ENCODE measurements at regions not wholly inside any gene's neighbourhood (a gene's known extent, or its start where the extent isn't known, plus 50 kb on each side); places are given as distances from the start of the nearest gene placed in this dataset.
"Not testable (repeated sequence)": the region's sequence is repeated elsewhere in the genome, so short reads cannot be mapped to it uniquely, and the experiment has no call there.

DNA sequence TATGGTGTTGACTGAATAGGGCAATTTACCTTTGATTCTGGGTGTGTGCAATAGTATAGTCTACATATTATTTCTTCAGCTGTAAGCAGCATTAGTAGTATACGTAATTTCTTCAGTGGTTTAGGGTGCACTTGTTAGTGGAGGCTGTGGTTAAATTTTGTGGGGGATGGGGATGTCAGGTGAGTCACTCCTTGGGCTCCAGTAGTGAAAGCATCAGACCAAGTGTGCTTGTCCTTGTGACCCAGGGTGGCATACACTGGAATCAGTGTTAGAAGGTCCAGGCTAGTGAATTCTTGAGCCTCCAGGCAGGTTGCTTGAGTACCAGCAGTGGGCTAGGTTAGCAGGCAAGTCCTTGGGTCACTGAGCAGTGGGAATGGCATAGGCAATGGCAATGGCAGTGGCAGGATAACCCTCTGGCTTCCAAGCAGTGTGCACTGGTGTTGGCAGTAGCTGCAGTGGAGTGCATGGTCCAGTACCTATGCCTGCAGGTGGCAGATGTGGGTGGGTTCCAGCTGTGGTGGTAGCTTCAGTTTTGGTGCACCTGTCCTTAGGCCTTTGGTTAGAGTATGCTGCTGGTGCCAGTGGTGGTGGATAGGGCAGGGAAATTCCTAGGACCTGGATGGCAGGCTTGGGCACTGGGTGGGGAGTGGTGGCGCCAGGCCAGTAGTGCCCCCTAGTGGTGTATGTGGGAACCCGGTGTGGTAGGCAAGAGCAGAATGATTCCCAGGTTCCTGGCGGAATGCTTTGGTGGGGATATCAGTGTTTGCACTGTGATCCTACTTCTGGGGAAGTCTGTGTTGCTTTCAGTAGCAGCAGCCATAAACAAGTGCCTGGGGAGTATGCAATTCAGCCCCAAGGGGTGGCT lies 531.0 kb downstream of the SMARCA1 start:
- H3K4me1 Mint-ChIP-seq, result no peaks in the 10 kb centered on the region
- DNase-seq (ENCODE audit: low spot score in 2 of 2) (no peak), ATAC-seq (replicated peaks; ENCODE audit: extremely low read depth, poor library complexity, severe bottlenecking) (no peak)
- H3K9me3 Mint-ChIP-seq, result no peaks in the 10 kb centered on the region
- no peak overlapping the region for H3K27ac Mint-ChIP-seq (ENCODE audit: low read depth)
- H3K27me3 Mint-ChIP-seq, result no peaks in the 10 kb centered on the region
- H3K4me3 Mint-ChIP-seq, result no peak overlapping the region
- H3K36me3 Mint-ChIP-seq (ENCODE audit: insufficient read depth), result no peaks in the 10 kb centered on the region

DNA sequence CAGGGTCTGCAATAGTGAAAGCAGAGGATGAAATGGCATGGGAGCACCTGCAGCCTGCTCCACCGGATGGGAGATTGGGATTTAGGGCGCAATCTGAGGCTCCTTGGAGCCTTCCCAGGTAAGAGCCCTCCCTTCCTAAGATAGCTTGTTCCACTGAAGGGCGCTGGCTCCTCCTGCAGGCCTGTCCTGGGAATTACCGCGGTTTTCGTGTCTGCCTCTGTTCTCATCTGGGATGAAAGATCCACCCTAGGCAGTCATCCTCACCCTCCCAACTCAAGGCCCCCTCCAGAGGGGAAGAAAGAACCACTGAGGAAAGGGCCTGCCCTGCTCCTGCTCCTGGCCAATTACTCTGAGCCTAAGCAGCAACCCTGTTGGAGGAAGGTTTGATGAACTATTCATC lies 547.5 kb downstream of the SMARCA1 start:
- DNase-seq (ENCODE audit: low spot score in 2 of 2), result no peak
- Mint-ChIP-seq H3K27me3 (no peaks in the 10 kb centered on the region), H3K4me1 (no peaks in the 10 kb centered on the region), H3K36me3 (ENCODE audit: insufficient read depth) (no peaks in the 10 kb centered on the region), H3K9me3 (no peaks in the 10 kb centered on the region), H3K4me3 (no peak overlapping the region), H3K27ac (ENCODE audit: low read depth) (no peak overlapping the region)
- no peak for ATAC-seq (replicated peaks; ENCODE audit: extremely low read depth, poor library complexity, severe bottlenecking)

DNA sequence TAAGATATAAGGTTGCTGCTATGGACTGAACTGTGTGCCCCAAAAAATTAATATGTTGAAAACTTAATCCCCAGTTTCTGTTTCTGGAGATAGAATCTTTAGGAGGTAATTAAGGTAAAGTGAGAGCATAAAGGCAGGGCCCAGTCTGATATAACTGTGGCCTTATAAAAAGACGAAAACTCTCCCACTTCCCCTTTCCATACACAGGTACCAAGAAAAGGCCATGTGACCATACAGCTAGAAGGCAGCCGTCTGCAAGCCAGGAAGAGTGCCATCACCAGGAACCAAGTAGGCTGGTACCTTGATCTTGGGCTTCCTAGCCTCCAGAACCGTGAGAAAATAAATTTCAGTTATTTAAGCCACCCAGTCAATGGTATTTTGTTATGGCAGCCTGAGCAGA lies 550.3 kb downstream of the SMARCA1 start:
- Mint-ChIP-seq H3K9me3 (peaks cover 6% of the 10 kb centered on the region), H3K4me1 (no peaks in the 10 kb centered on the region), H3K27me3 (no peaks in the 10 kb centered on the region), H3K4me3 (no peak overlapping the region), H3K27ac (ENCODE audit: low read depth) (no peak overlapping the region), H3K36me3 (ENCODE audit: insufficient read depth) (no peaks in the 10 kb centered on the region)
- ATAC-seq (replicated peaks; ENCODE audit: extremely low read depth, poor library complexity, severe bottlenecking), result no peak
- DNase-seq (ENCODE audit: low spot score in 2 of 2), result no peak

DNA sequence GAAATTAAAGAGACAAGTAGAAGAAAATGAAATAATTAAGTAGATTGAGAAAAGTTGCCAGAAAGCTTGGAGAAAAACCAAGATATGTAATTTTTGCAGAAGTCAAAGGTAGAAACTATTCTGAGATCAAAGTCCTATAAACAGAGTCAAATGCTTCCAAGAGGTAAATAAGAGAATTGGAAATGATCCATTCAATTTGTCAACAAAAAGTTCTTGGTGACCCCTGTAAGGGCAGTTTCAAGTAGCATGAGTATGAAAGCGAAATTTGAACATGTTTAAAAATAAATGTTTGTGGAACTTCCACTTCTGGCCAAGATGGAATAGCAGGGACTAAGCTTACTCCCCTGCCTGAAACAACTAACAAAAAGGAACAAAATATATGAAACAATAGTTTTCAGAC lies 562.0 kb downstream of the SMARCA1 start:
- Mint-ChIP-seq H3K4me1 (no peaks in the 10 kb centered on the region), H3K9me3 (peaks cover 4% of the 10 kb centered on the region), H3K4me3 (no peak overlapping the region), H3K27me3 (no peaks in the 10 kb centered on the region), H3K27ac (ENCODE audit: low read depth) (no peak overlapping the region), H3K36me3 (ENCODE audit: insufficient read depth) (no peaks in the 10 kb centered on the region)
- no peak for DNase-seq (ENCODE audit: low spot score in 2 of 2)
- ATAC-seq (replicated peaks; ENCODE audit: extremely low read depth, poor library complexity, severe bottlenecking), result no peak

DNA sequence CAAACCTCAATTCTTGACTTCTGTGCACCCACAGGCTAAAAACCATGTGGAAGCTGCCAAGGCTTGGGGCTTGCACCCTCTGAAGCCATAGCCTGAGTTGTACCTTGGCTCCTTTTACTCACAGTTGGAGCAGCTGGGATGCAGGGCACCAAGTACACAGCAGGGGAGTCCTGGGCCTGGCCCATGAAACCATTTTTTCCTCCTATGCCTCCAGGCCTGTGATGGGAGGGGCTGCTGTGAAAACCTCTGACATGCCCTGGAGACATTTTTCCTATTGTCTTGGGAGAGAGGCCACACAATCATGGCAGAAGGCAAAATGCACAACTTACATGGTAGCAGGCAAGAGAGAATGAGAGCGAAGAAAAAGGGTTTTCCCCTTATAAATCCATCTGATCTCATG lies 568.6 kb downstream of the SMARCA1 start:
- not testable (repeated sequence) for H3K27me3 Mint-ChIP-seq

DNA sequence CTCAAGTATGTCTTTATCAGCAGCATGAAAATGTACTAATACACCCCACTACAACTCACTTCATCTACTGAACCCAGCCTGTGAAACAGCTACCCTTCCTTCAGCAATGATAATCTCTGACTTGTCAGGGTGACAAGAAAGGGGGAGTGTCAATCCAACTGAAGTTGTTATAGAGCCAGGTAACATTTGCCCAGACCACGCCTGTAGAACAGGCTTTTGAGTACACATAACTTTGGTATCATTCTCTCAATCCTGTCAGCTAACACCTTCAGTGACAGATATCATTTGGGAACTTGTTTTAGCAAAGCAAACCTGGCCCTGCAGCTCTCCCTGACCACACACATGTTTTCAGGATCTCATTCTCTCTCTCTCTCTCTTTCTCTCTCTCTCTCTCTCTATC lies 592.2 kb downstream of the SMARCA1 start:
- no peaks in the 10 kb centered on the region for H3K4me1 Mint-ChIP-seq
- no peak overlapping the region for H3K27ac Mint-ChIP-seq (ENCODE audit: low read depth)
- H3K4me3 Mint-ChIP-seq, result no peak overlapping the region
- no peaks in the 10 kb centered on the region for H3K27me3 Mint-ChIP-seq
- H3K9me3 Mint-ChIP-seq, result peaks cover 18% of the 10 kb centered on the region
- ATAC-seq (replicated peaks; ENCODE audit: extremely low read depth, poor library complexity, severe bottlenecking) (no peak), DNase-seq (ENCODE audit: low spot score in 2 of 2) (no peak)
- no peaks in the 10 kb centered on the region for H3K36me3 Mint-ChIP-seq (ENCODE audit: insufficient read depth)

More for the DNA sequence above, 568.6 kb downstream of the SMARCA1 start:
- not testable (repeated sequence) for DNase-seq (ENCODE audit: low spot score in 2 of 2); H3K27ac Mint-ChIP-seq (ENCODE audit: low read depth); H3K36me3 Mint-ChIP-seq (ENCODE audit: insufficient read depth); ATAC-seq (replicated peaks; ENCODE audit: extremely low read depth, poor library complexity, severe bottlenecking); H3K4me3 Mint-ChIP-seq; H3K4me1 Mint-ChIP-seq
- peaks cover 27% of the 10 kb centered on the region for H3K9me3 Mint-ChIP-seq

DNA sequence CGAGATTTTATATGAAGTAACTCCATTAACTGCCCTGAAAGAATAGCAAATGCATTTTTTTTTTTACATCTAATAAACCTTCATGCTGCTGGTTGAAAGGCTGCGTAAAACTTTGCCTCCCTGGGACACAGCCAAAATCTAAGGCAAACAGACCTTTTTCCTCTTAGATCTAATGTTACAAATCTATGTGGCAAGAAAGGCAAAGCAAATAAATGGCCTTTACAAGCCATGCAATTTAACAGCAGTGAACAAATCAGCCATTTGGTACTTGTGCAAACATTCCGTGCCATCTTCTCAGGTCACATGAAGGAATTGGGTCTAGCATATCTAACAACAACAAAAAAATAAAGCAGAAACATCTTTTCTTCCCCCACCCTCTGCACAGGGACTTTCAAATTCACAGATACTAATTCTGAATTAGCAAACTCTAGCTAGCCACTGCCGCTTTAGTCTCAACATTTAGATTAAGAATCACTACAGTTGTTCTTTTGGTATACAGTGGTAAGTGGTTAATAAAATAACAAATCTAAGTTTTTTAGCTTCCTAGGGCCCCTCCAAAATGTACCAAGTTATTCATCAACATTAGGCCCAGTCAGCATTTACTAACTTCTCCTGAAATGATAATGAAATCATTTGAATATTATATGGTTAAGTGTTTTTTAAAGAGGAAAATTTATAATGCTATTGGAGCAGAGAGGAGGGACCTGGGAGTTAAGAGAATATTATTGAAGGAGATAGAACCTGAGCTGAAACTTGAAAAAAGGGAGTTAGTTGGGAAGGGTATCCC lies 593.8 kb downstream of the SMARCA1 start:
- Mint-ChIP-seq H3K9me3 (peaks cover 18% of the 10 kb centered on the region), H3K36me3 (ENCODE audit: insufficient read depth) (no peaks in the 10 kb centered on the region), H3K4me1 (no peaks in the 10 kb centered on the region), H3K27ac (ENCODE audit: low read depth) (no peak overlapping the region), H3K27me3 (no peaks in the 10 kb centered on the region), H3K4me3 (no peak overlapping the region)
- no peak for ATAC-seq (replicated peaks; ENCODE audit: extremely low read depth, poor library complexity, severe bottlenecking)
- no peak for DNase-seq (ENCODE audit: low spot score in 2 of 2)

DNA sequence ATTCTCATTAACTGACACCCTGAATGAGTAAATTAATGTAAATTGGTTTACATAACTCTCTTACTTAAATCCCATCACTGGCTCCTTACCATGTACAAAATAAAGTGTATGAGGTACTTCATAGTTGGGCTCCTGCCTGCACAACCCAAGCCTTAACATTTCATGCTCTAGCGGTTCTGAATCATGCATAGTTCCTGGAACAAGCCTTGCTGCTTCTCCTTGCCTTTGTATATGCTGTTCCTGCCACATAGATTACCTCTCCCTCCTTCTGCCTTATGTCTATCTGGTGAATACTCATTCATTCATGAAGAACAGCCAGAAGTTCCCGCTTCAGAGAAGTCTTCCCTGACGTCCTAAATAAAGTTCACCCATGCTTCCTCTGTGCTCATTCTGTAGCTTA lies 594.7 kb downstream of the SMARCA1 start:
- Mint-ChIP-seq H3K27ac (ENCODE audit: low read depth) (no peak overlapping the region), H3K4me3 (no peak overlapping the region), H3K4me1 (no peaks in the 10 kb centered on the region), H3K36me3 (ENCODE audit: insufficient read depth) (no peaks in the 10 kb centered on the region), H3K27me3 (no peaks in the 10 kb centered on the region), H3K9me3 (peaks cover 18% of the 10 kb centered on the region)
- no peak for ATAC-seq (replicated peaks; ENCODE audit: extremely low read depth, poor library complexity, severe bottlenecking)
- DNase-seq (ENCODE audit: low spot score in 2 of 2), result no peak

DNA sequence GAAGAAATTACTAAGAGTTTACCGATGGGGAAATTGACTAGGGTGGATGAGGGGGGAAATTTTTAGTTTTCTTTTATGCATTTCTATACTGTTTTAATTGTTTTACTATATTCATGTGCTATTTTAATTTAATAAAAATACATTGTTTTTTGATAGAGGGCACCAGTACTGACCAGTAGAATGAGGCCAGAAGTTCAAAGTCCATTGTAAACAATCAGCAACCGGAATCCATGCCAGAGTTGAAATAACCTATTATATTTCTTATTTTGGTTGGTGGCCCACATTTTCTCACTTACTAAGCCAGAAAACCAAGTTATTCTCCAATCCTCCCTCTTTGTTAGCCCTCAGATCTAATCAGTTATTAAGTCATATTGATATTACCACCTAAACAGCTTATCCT lies 595.9 kb downstream of the SMARCA1 start:
- H3K27ac Mint-ChIP-seq (ENCODE audit: low read depth), result no peak overlapping the region
- H3K27me3 Mint-ChIP-seq, result no peaks in the 10 kb centered on the region
- DNase-seq (ENCODE audit: low spot score in 2 of 2) (no peak), ATAC-seq (replicated peaks; ENCODE audit: extremely low read depth, poor library complexity, severe bottlenecking) (no peak)
- H3K36me3 Mint-ChIP-seq (ENCODE audit: insufficient read depth), result no peaks in the 10 kb centered on the region
- peaks cover 18% of the 10 kb centered on the region for H3K9me3 Mint-ChIP-seq
- H3K4me1 Mint-ChIP-seq, result no peaks in the 10 kb centered on the region
- H3K4me3 Mint-ChIP-seq, result no peak overlapping the region

DNA sequence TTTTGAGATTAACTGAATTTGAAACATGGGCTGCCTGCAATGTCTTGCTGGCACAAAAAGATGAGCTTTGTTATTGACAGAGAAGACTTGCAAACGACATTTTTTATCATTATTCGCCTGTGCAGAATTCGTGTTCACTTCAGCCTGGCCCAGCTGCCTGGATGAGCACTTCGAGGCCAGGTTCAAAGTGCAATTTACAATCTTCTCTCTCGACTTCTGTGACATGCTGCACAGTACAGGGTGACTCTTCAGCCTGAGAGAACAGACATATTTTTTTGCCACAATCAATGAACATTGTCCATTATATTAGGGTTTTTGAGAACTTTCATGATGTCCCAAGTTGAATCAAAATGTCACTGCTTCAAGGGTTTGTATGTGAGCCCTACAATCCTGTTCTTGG lies 616.5 kb downstream of the SMARCA1 start:
- Mint-ChIP-seq H3K9me3 (peaks cover 16% of the 10 kb centered on the region), H3K4me1 (no peaks in the 10 kb centered on the region), H3K27me3 (no peaks in the 10 kb centered on the region), H3K36me3 (ENCODE audit: insufficient read depth) (no peaks in the 10 kb centered on the region), H3K27ac (ENCODE audit: low read depth) (no peak overlapping the region), H3K4me3 (no peak overlapping the region)
- no peak for ATAC-seq (replicated peaks; ENCODE audit: extremely low read depth, poor library complexity, severe bottlenecking)
- no peak for DNase-seq (ENCODE audit: low spot score in 2 of 2)

DNA sequence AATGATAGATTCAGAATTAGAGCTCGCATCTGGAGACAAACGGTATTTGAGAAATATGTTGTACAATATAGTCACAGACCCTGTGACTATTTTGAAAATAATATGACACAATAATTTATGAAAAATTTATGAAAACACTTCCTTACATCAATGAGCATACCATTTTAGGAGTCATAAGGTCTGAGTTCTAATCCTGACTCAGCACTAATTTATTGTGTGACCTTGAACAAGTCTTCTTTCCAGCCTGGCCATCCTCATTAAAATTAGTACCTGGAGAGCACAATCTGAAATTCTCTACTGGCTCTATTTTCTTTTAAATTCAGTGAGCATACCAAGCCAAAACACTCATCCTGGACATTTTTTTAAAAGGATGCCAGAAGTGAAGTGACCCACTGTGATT lies 622.3 kb downstream of the SMARCA1 start:
- no peak for ATAC-seq (replicated peaks; ENCODE audit: extremely low read depth, poor library complexity, severe bottlenecking)
- H3K27me3 Mint-ChIP-seq, result no peaks in the 10 kb centered on the region
- H3K4me1 Mint-ChIP-seq, result no peaks in the 10 kb centered on the region
- no peak overlapping the region for H3K4me3 Mint-ChIP-seq
- H3K36me3 Mint-ChIP-seq (ENCODE audit: insufficient read depth), result no peaks in the 10 kb centered on the region
- no peak overlapping the region for H3K27ac Mint-ChIP-seq (ENCODE audit: low read depth)
- no peaks in the 10 kb centered on the region for H3K9me3 Mint-ChIP-seq
- no peak for DNase-seq (ENCODE audit: low spot score in 2 of 2)

DNA sequence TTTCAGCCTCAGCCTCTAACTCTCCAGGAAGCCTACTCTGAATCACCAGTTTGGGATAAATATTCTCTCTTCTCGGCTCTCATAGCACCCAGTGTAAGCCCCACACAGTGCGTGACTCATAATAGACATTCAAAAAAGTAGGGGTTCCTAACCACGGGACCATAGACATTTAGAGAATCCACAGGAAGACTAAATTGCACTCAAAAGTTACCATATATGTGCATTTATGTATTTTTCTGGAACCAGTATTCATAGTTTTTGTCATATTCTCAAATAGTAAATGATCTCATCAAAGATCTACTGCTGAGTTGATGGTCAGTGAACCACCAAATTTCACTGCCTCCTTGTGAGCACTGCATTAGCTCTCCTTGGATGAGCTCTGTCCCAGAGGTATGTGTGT lies 625.7 kb downstream of the SMARCA1 start:
- ATAC-seq (replicated peaks; ENCODE audit: extremely low read depth, poor library complexity, severe bottlenecking) (no peak), DNase-seq (ENCODE audit: low spot score in 2 of 2) (no peak)
- H3K4me3 Mint-ChIP-seq, result no peak overlapping the region
- H3K4me1 Mint-ChIP-seq, result no peaks in the 10 kb centered on the region
- H3K9me3 Mint-ChIP-seq, result no peaks in the 10 kb centered on the region
- no peak overlapping the region for H3K27ac Mint-ChIP-seq (ENCODE audit: low read depth)
- no peaks in the 10 kb centered on the region for H3K36me3 Mint-ChIP-seq (ENCODE audit: insufficient read depth)
- H3K27me3 Mint-ChIP-seq, result no peaks in the 10 kb centered on the region

DNA sequence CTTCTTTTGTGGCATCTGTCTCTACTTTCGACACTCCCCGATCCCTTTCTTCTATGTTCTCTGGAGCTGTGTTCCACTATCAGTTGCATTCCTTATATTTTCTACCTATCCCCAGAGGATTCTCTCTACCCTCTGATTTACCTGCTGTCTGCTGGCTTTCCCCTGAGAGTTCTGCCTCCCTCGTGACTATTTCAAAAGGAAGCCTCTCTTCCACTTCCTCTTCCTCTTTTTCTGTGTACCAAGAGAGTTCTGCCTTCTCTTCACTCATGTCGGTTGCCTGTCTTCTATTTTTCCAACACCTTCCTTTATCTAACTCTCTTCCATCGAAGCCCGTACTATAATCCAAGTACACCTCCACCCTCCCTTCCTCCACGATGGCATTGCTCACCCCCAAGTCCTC lies 631.7 kb downstream of the SMARCA1 start:
- ATAC-seq (replicated peaks; ENCODE audit: extremely low read depth, poor library complexity, severe bottlenecking) (no peak), DNase-seq (ENCODE audit: low spot score in 2 of 2) (no peak)
- no peaks in the 10 kb centered on the region for H3K9me3 Mint-ChIP-seq
- no peaks in the 10 kb centered on the region for H3K36me3 Mint-ChIP-seq (ENCODE audit: insufficient read depth)
- no peaks in the 10 kb centered on the region for H3K4me1 Mint-ChIP-seq
- no peak overlapping the region for H3K27ac Mint-ChIP-seq (ENCODE audit: low read depth)
- H3K4me3 Mint-ChIP-seq, result no peak overlapping the region
- no peaks in the 10 kb centered on the region for H3K27me3 Mint-ChIP-seq

Data from central memory CD8-positive, alpha-beta T cell (primary cell).